HepG2 (cell line): ENCODE measurements at regions not wholly inside any gene's neighbourhood (a gene's known extent, or its start where the extent isn't known, plus 50 kb on each side); places are given as distances from the start of the nearest gene placed in this dataset.

ENCODE experiments used
- ATAC-seq: fragments of 200-7000 bp; cut with Tn5 transposase; 3 replicates; pipeline ENCODE4 v1.9.1; 2020; ENCODE audit warnings: mild to moderate bottlenecking, moderate library complexity
- BruUV-seq: library from RNA; stranded (reverse); fragments of 400-500 nt; replicated peaks from 2 replicates; lab custom pipeline; 2021; lab: Mats Ljungman, UMichigan
- CTCF ChIA-PET: fragments of 300-600 bp; formaldehyde crosslinking; extraction: SDS; loops from one replicate; lab custom pipeline; 2021; ENCODE audit warnings: low total read pairs, inconsistent platforms, low intra/inter-chr PET ratio; lab: Yijun Ruan, JAX
- POLR2A ChIA-PET: fragments of 350-600 bp; sonication (Branson Sonifier 250); formaldehyde crosslinking; loops from one replicate; lab custom pipeline; 2020; ENCODE audit warnings: antibody characterized with exemption, inconsistent platforms; lab: Yijun Ruan, JAX
- DNase-seq: peaks from one replicate; pipeline ENCODE4 v3.0.0-alpha.2; 2015; ENCODE audit warnings: low spot score
- FAIRE-seq: peaks from 3 replicates; lab custom pipeline; 2011; peaks lifted over from hg19 to GRCh38; lab: Jason Lieb, UNC
- H2AFZ ChIP-seq: one replicate; pipeline ENCODE4 v1.6.1; 2011; ENCODE audit warnings: low read length, inconsistent platforms
- H3K27ac ChIP-seq: fragments of 300-600 bp; 3 replicates; pipeline ENCODE4 v1.8.0; 2011; ENCODE audit warnings: mixed run types, mild to moderate bottlenecking, mixed read lengths, low read length, inconsistent platforms; ENCODE audit not compliant: insufficient read depth; ENCODE audit errors: extremely low read length
- H3K27me3 ChIP-seq, 2 experiments: fragments of 200-600 bp in 1 of 2; 2 replicates in 1 of 2; 3 replicates in 1 of 2; pipeline versions ENCODE4 v1.6.0 to v1.8.0; 2011; ENCODE audit warnings: low read length in 2 of 2, mild to moderate bottlenecking in 2 of 2, moderate library complexity in 2 of 2, inconsistent platforms in 1 of 2; ENCODE audit not compliant: insufficient read depth in 2 of 2, control insufficient read depth in 1 of 2
- H3K36me3 ChIP-seq, 2 experiments: fragments of 200-600 bp in 1 of 2; replicated peaks in 1 of 2; 2 replicates in 1 of 2; 3 replicates in 1 of 2; pipeline versions ENCODE4 v1.5.1 to v1.8.0; 2011; ENCODE audit warnings: low read length in 2 of 2, inconsistent platforms in 1 of 2; ENCODE audit not compliant: insufficient read depth in 2 of 2, control insufficient read depth in 1 of 2
- H3K4me1 ChIP-seq: 2 replicates; pipeline ENCODE4 v1.5.1; 2012; ENCODE audit warnings: low read length, inconsistent platforms; ENCODE audit not compliant: insufficient read depth
- H3K4me2 ChIP-seq: 2 replicates; pipeline ENCODE4 v1.6.0; 2011; ENCODE audit warnings: low read depth, low read length, inconsistent platforms
- H3K4me3 ChIP-seq, 3 experiments: fragments of 200-600 bp in 1 of 3; sonication (generic), shearing (Covaris generic) in 1 of 3; replicated peaks in 1 of 3; 2 replicates each; pipeline ENCODE4 v1.5.1; 2011 to 2016; ENCODE audit warnings: low read length in 3 of 3, inconsistent platforms in 2 of 3, low read depth in 2 of 3, mild to moderate bottlenecking in 2 of 3, control low read depth in 1 of 3, mixed read lengths in 1 of 3; ENCODE audit not compliant: insufficient read depth in 1 of 3
- H3K79me2 ChIP-seq: one replicate; pipeline ENCODE4 v1.6.1; 2011; ENCODE audit warnings: low read length, inconsistent platforms; ENCODE audit not compliant: insufficient read depth
- H3K9ac ChIP-seq: 2 replicates; pipeline ENCODE4 v1.6.0; 2011; ENCODE audit warnings: mild to moderate bottlenecking, low read depth, low read length, inconsistent platforms; ENCODE audit not compliant: insufficient read depth
- H3K9me3 ChIP-seq: 2 replicates; pipeline ENCODE4 v1.5.1; 2012; ENCODE audit warnings: mild to moderate bottlenecking, low read length
- H4K20me1 ChIP-seq: 2 replicates; pipeline ENCODE4 v1.6.0; 2011; ENCODE audit warnings: inconsistent platforms, mild to moderate bottlenecking, low read length, moderate library complexity; ENCODE audit not compliant: insufficient read depth
- CEBPB ChIP-seq: IDR thresholded peaks from 2 replicates; pipeline ENCODE4 v1.6.1; 2011; ENCODE audit warnings: low read depth, low read length, improper control_type of control experiment, borderline replicate concordance
- MED1 ChIP-seq: sonication (generic); formaldehyde crosslinking; IDR thresholded peaks from 2 replicates; pipeline ENCODE4 v1.4.0; 2020; ENCODE audit warnings: missing genetic modification reagents
- MED8 ChIP-seq: sonication (generic); formaldehyde crosslinking; IDR thresholded peaks from 2 replicates; pipeline ENCODE4 v1.8.1; 2023; ENCODE audit warnings: mild to moderate bottlenecking, missing genetic modification reagents; ENCODE audit not compliant: insufficient replicate concordance
- NBN ChIP-seq: fragments of 450-650 bp; conservative IDR thresholded peaks from 2 replicates; pipeline ENCODE4 v1.6.1; 2017
- TGIF2 ChIP-seq: IDR thresholded peaks from 2 replicates; pipeline ENCODE4 v1.6.1; 2016; ENCODE audit warnings: control low read depth, missing compliant biosample characterization
- ZC3H4 ChIP-seq: sonication (generic); formaldehyde crosslinking; IDR thresholded peaks from 2 replicates; pipeline ENCODE4 v1.4.0; 2020; ENCODE audit warnings: missing genetic modification reagents, borderline replicate concordance
- ZNF503 ChIP-seq: sonication (generic); formaldehyde crosslinking; IDR thresholded peaks from 2 replicates; pipeline ENCODE4 v1.4.0; 2020; ENCODE audit warnings: missing genetic modification reagents
- WGBS: methylation state at CpG from one replicate; pipeline ENCODE4 v1.1.6; 2017; ENCODE audit warnings: low lambda C conversion rate; 5-methylcytosine and 5-hydroxymethylcytosine counted together
- in situ Hi-C: cut with HindIII; loops from 2 replicates; pipeline ENCODE4 v1.10.0; 2017; ENCODE audit warnings: low pct_unique_long_range_greater_than_20kb; ENCODE audit not compliant: extremely low pct_ligation_motif_present
- intact Hi-C: fragments of 100-400 bp; cut with micrococcal nuclease; formaldehyde crosslinking; loops from one replicate; pipeline ENCODE4 v1.10.0; 2022; ENCODE audit not compliant: unreplicated experiment
- TF ChIP-seq, protein P1 (sequence below): IDR thresholded peaks from 2 replicates; pipeline ENCODE4 v1.6.1; 2016; ENCODE audit warnings: mild to moderate bottlenecking

DNA sequence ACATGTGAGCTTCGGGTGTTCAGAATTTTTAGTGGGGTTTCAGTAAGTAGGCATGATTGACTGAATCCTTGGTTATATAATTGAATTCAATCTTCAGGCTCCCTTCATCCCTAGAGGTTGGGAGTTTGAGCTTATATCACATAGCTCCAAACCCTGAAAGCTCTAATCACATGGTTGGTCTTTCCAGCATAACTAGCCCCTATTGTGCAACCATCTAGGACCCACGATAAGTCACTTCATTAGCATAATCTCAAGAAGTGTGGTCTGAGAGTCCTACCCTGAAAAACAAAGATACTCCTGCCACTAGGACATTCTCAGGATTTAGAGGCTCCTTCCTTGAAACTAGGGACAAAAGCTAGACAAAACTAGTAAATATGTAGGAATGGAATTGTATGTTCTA is 348.9 kb upstream of the CBLB start:
- intact Hi-C loops (no loop called here), in situ Hi-C loops (no loop called here)
- Histone ChIP-seq H2AFZ (no peak overlapping the region), H3K4me3 (no peak overlapping the region), H3K4me1 (no peaks in the 10 kb centered on the region), H3K36me3 (no peaks in the 10 kb centered on the region), H3K79me2 (no peaks in the 10 kb centered on the region), H4K20me1 (no peaks in the 10 kb centered on the region), H3K27me3 (no peaks in the 10 kb centered on the region), H3K4me2 (no peak overlapping the region), H3K9me3 (no peaks in the 10 kb centered on the region), H3K9ac (no peak overlapping the region), H3K27ac (no peak overlapping the region)
- BruUV-seq: no TSS peak
- WGBS: 4% methylated on average over 2 of the region's 2 CpGs
- ATAC-seq (no peak), FAIRE-seq (no peak), DNase-seq (no peak)
- CTCF ChIA-PET: no interaction called here
- TF ChIP-seq MED8 (CRISPR knock-in tag) (no peak), CEBPB (peak; percentile 2; the same call in 1 of the 2 replicates), TGIF2 (CRISPR knock-in tag) (no peak), ZNF503 (no peak), NBN (no peak), ZC3H4 (CRISPR knock-in tag) (no peak), MED1 (CRISPR knock-in tag) (no peak)
- TF ChIP-seq, protein P1, sequence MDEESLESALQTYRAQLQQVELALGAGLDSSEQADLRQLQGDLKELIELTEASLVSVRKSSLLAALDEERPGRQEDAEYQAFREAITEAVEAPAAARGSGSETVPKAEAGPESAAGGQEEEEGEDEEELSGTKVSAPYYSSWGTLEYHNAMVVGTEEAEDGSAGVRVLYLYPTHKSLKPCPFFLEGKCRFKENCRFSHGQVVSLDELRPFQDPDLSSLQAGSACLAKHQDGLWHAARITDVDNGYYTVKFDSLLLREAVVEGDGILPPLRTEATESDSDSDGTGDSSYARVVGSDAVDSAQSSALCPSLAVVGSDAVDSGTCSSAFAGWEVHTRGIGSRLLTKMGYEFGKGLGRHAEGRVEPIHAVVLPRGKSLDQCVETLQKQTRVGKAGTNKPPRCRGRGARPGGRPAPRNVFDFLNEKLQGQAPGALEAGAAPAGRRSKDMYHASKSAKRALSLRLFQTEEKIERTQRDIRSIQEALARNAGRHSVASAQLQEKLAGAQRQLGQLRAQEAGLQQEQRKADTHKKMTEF (CRISPR knock-in tag): no peak
- POLR2A ChIA-PET: no interaction called here
